Esophagus squamous epithelium (tissue), 4 donors: ENCODE measurements at regions not wholly inside any gene's neighbourhood (a gene's known extent, or its start where the extent isn't known, plus 50 kb on each side); places are given as distances from the start of the nearest gene placed in this dataset.

Experiments used
- POLR2A ChIP-seq, 4 donors: fragments of 450-650 bp; IDR thresholded peaks; one replicate each; pipeline ENCODE4 v1.6.1; 2017; ENCODE audit warnings: antibody characterized with exemption in 4 of 4, mild to moderate bottlenecking in 4 of 4, moderate library complexity in 3 of 4
- TF ChIP-seq, protein P1 (sequence below), 6 experiments: fragments of 450-650 bp in 4 of 6; fragments of 200-600 bp in 2 of 6; sonication (generic) in 2 of 6; IDR thresholded peaks; one replicate each; pipeline ENCODE4 v1.5.1; 2016 to 2019; ENCODE audit warnings: antibody characterized with exemption in 6 of 6, mild to moderate bottlenecking in 4 of 6, moderate library complexity in 4 of 6

DNA sequence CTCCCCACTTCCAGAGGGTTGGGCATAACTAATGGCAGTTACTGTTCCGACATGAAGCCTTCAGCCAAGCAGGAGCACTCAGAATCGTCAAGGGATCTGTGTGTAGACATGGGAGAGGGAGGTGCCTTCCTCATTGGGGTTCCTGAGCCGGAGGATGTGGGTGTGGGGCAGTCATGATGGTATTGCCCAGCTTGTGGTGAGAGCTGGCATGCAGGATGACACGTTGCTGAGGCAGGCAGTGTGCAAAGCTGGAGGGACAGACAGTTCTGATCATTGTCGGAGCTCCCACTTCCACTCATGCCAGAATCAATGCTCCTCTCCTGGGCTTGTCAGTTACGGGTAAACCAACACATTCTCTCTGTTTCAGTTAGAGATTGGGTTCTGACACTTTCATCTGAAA, 83.9 kb upstream of the TSC22D1 start:
- TF ChIP-seq, protein P1, sequence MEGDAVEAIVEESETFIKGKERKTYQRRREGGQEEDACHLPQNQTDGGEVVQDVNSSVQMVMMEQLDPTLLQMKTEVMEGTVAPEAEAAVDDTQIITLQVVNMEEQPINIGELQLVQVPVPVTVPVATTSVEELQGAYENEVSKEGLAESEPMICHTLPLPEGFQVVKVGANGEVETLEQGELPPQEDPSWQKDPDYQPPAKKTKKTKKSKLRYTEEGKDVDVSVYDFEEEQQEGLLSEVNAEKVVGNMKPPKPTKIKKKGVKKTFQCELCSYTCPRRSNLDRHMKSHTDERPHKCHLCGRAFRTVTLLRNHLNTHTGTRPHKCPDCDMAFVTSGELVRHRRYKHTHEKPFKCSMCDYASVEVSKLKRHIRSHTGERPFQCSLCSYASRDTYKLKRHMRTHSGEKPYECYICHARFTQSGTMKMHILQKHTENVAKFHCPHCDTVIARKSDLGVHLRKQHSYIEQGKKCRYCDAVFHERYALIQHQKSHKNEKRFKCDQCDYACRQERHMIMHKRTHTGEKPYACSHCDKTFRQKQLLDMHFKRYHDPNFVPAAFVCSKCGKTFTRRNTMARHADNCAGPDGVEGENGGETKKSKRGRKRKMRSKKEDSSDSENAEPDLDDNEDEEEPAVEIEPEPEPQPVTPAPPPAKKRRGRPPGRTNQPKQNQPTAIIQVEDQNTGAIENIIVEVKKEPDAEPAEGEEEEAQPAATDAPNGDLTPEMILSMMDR (IDR thresholded peaks at IDR 0.05): no peak
- no peak for TF ChIP-seq POLR2A (IDR thresholded peaks at IDR 0.05)
